ENCODE measurements at regions not wholly inside any gene's neighbourhood (a gene's known extent, or its start where the extent isn't known, plus 50 kb on each side); places are given as distances from the start of the nearest gene placed in this dataset.

DNA sequence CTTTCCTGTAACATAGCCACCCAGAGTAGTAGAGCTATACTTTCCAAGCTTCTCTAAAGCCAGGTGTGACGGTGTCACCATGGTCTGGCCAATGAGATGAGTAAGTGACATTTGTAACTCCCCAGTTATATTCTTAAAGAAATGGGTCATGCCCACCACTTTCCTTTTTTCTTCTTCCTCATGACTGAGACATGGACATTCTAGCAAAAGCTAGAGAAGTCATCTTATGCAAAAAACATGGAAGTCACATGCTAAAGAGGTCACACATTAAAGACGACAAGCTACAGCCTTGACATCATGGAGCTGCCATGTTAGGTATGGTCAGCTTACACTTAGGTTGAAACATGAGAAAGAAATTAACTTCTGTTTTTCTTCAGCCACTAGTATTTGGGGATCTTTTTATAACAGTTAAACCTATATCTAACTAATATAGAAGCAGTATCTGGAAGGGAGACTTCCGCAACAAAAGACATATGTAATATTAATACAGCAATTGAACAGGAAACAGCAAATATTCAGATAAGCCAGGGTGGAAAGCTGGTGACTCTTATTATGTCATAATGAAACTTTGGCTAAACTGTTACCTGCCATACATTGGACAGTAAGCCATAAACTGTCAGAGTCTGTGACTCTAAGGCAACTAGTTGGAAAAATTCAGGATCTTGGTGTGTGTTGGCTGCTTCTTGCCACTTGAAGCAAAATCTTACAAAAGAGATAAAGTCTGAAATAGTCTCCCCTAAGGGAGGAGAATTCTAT is 54.7 kb upstream of the SNX2 start:
- no peak overlapping the region for H3K27ac Mint-ChIP-seq
- TF ChIP-seq, protein P1, sequence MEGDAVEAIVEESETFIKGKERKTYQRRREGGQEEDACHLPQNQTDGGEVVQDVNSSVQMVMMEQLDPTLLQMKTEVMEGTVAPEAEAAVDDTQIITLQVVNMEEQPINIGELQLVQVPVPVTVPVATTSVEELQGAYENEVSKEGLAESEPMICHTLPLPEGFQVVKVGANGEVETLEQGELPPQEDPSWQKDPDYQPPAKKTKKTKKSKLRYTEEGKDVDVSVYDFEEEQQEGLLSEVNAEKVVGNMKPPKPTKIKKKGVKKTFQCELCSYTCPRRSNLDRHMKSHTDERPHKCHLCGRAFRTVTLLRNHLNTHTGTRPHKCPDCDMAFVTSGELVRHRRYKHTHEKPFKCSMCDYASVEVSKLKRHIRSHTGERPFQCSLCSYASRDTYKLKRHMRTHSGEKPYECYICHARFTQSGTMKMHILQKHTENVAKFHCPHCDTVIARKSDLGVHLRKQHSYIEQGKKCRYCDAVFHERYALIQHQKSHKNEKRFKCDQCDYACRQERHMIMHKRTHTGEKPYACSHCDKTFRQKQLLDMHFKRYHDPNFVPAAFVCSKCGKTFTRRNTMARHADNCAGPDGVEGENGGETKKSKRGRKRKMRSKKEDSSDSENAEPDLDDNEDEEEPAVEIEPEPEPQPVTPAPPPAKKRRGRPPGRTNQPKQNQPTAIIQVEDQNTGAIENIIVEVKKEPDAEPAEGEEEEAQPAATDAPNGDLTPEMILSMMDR (IDR thresholded peaks at IDR 0.05; ENCODE audit: unreplicated experiment in 3 of 3) = no peak
- no peaks in the 10 kb centered on the region for H3K27me3 Mint-ChIP-seq (ENCODE audit: low read depth)
- H3K9me3 Mint-ChIP-seq = no peaks in the 10 kb centered on the region
- H3K4me3 Mint-ChIP-seq = no peak overlapping the region
- H3K36me3 Mint-ChIP-seq (ENCODE audit: low read depth) = no peaks in the 10 kb centered on the region
- peaks cover 10% of the 10 kb centered on the region for H3K4me1 Mint-ChIP-seq

GRCh38 chr5:122721127-122721526 is 53.8 kb upstream of the SNX2 start:
- Mint-ChIP-seq H3K9me3 (no peaks in the 10 kb centered on the region), H3K27me3 (ENCODE audit: low read depth) (no peaks in the 10 kb centered on the region), H3K4me1 (peaks cover 10% of the 10 kb centered on the region), H3K4me3 (no peak overlapping the region), H3K27ac (no peak overlapping the region), H3K36me3 (ENCODE audit: low read depth) (no peaks in the 10 kb centered on the region)
- TF ChIP-seq, protein P1 (IDR thresholded peaks at IDR 0.05; ENCODE audit: unreplicated experiment in 3 of 3) = no peak

DNA sequence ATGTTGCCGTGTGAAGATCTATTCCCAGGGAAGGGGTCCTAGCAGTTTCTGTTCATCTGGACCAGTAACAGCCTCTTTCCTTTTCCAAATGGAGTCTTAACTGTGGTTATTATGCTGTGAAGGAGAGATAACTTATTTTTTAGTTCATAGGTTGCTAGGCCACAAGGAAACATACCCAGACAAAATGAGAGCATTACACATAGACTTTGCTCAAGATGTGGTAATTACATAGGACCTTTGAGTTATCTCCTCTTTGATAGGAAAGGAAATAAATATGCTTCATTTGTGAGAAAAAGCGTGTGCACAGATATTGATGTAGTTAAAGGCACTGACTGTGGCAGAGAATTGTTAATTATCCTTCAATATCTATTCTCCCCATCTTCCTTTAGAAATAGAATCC is 52.5 kb upstream of the SNX2 start:
- Mint-ChIP-seq H3K27me3 (ENCODE audit: low read depth) (no peaks in the 10 kb centered on the region), H3K4me3 (no peak overlapping the region), H3K27ac (no peak overlapping the region), H3K36me3 (ENCODE audit: low read depth) (no peaks in the 10 kb centered on the region), H3K9me3 (no peaks in the 10 kb centered on the region), H3K4me1 (peaks cover 10% of the 10 kb centered on the region)
- TF ChIP-seq, protein P1 (IDR thresholded peaks at IDR 0.05; ENCODE audit: unreplicated experiment in 3 of 3) = no peak

DNA sequence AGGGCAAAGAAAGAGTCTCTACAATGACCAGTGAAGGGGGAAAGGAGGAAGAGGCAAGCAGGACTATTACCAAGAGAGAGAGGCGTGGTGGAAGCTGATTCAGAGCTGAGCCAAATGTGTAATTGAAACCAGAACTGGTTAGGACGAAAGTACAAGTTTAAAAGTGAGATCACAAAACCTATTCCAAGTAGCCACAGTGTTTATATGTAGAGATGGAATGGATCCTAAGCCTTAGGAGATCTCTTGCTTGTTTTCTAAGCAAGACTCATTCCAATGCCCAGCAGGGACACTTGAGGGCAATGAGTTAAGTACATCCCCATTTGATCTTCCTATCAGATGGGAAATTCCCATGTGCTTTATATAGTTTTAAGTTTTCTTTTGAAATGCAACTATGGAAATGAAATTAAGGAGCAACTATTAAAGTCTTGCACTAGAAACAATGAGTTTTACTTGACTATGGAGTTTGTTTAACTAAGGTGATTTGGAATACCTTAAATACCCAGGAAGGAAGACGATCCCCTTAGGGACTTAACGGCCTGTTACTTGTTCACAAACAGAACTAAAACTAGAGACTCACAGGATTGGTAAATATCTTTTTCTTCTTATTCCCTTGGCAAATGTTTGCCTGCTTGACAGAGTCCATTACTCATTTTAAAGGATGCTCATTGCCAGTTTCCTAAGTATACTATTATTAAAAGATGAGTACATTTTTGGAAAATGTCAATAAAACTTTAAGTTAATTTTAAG is 51.1 kb upstream of the SNX2 start:
- no peak overlapping the region for H3K4me3 Mint-ChIP-seq
- H3K4me1 Mint-ChIP-seq = peaks cover 10% of the 10 kb centered on the region
- no peaks in the 10 kb centered on the region for H3K9me3 Mint-ChIP-seq
- H3K27ac Mint-ChIP-seq = no peak overlapping the region
- no peaks in the 10 kb centered on the region for H3K36me3 Mint-ChIP-seq (ENCODE audit: low read depth)
- H3K27me3 Mint-ChIP-seq (ENCODE audit: low read depth) = no peaks in the 10 kb centered on the region
- TF ChIP-seq, protein P1 (IDR thresholded peaks at IDR 0.05; ENCODE audit: unreplicated experiment in 3 of 3) = no peak
